IPS DF 19.7 (cell line): ENCODE measurements at regions not wholly inside any gene's neighbourhood (a gene's known extent, or its start where the extent isn't known, plus 50 kb on each side); places are given as distances from the start of the nearest gene placed in this dataset.

ENCODE experiments used
- DNase-seq: peaks from one replicate; pipeline ENCODE4 v3.0.0-alpha.2; 2013; ENCODE audit warnings: low read depth, low spot score

- DNase-seq: no peak
Measured at GRCh38 chr10:113320987-113321386, 231.9 kb upstream of the HABP2 start.

DNA sequence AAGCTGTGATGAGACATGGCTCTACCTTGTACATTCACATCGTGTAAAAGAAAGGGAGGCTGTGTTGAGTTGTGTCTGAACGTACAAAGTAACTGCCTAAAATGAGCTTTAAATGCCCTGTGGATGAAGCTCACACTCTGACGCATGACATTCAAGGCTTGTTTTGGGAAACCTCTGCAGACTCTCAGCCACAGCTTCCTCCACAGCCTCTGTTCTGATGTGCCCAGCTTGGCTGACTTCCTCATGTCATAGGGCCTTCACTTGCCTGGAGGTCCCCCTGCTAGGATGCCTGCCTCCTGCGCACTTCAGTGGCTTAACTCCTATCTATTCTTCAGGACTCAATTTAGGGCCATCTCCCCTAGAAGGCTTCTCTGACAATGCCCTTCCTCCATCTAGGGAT lies 230.0 kb upstream of the HABP2 start:
- no peak for DNase-seq

- DNase-seq: no peak
Measured at GRCh38 chr10:113323985-113324384, 228.9 kb upstream of the HABP2 start.

DNA sequence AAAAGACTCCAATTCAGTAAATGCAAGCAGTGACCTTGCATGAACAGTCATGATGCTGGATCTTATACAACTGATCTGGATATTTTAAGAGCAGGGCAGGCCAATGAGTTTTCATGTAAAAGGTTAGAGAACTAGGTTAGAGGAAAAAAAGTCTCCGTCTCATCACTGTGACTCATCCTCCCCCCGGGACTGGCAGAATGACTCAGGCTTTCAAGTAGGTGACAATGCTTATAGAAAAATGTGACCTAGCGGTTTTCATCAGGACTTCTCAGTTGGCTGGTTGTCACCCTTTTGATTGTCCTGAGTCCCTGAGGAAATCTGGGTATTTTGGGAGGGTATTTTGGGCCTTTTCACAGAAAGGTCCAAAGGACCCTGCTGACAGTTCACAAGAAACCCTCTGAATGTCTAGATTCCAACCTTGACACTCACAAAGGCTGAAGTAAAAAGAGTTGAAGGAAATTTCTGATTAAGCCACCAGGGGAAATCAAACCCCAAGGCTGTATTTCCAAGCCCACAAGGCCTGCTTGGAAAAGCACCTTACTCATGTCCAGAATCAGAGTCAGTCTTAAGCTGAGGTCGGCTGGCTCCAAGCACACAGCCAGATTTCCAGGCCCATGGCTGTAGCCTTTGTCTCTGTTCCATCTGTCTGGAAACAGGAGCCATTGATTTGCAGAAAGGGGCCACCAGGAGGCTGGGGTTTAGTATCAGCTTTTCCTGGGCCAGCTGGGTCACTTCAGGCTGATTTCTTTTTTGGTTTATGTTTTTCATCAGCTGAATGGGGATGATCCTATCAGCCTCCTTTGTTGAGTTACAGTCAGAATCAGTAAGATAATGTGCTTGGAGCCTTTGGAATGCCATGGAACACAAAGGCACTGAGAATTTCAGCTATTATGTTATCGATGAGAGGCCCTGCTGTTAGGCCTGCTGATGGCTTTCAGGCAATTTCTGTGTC lies 226.4 kb upstream of the HABP2 start:
- no peak for DNase-seq

- DNase-seq: no peak
Measured at GRCh38 chr10:113329121-113329596, 223.7 kb upstream of the HABP2 start.

- DNase-seq: no peak
Measured at GRCh38 chr10:113331961-113332360, 220.9 kb upstream of the HABP2 start.

GRCh38 chr10:113333313-113333712 lies 219.5 kb upstream of the HABP2 start:
- DNase-seq: no peak

GRCh38 chr10:113335592-113335991 lies 217.3 kb upstream of the HABP2 start:
- DNase-seq: no peak

DNA sequence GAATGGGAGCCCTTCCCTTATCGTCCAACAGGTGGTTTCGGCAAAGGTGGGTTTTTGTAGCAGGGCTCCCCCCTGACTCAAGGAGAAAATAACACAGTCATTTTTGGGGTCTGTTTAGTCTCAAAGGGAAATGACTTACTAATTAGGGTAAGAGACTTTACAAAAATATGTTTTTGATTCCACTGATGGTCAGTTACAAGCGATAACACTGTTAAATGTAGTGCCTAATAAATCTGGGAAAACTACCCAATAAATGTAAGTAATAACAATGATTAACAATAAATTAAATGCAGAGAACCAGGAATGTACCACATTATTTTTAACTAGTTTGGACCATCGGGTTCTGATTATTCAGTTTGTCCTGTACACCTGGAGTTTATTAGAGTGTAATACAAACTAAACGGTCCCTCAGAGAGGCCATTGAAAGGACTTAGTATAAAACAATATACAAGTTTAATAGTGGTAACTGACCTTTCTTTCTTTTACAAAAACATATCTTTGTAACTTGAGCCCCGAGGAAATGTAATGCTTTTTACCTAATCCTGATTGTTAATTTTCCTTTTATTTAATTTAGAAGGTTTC lies 216.2 kb upstream of the HABP2 start:
- DNase-seq: no peak

DNA sequence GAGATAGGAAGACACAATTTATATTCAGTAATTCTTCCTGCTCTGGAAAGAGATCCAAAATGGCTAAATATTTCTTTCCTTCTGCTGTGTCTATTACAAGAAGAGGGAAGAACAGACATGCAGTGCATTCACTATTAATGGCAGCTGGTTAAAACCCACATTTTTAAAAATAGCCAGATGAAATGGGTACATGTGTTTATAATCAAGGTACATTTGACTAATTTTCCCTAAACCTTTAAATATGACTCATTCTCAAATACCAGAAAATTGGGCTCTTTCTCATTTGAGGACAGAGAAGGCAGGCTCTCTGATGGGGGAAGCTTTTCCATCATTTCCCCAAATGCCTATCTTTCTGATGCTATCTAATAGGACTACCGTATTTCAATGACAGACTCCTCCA lies 215.7 kb upstream of the HABP2 start:
- no peak for DNase-seq

GRCh38 chr10:113339121-113339520 lies 213.7 kb upstream of the HABP2 start:
- DNase-seq: no peak

DNA sequence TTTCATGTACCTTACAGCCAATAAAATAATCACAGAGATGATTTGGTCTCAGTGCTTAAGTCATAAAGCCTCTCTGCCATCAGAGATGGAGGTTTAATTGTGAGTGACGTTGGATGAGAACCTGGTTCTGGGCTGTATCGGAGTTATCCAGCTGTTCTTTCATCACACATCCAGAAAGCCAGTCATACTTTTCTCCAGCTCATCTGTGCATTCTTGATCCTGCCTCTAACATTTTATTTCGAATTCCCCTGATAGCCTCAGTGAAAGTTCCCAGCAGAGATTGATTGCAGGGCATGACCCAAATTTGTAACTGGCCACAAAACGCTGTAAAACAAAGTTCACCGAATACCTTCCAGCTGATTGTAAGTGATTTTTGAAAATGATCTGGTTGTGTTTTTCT lies 212.6 kb upstream of the HABP2 start:
- DNase-seq: no peak

GRCh38 chr10:113341138-113341537 lies 211.7 kb upstream of the HABP2 start:
- DNase-seq: no peak

- no peak for DNase-seq
Measured at GRCh38 chr10:113345826-113346624, 206.8 kb upstream of the HABP2 start.

DNA sequence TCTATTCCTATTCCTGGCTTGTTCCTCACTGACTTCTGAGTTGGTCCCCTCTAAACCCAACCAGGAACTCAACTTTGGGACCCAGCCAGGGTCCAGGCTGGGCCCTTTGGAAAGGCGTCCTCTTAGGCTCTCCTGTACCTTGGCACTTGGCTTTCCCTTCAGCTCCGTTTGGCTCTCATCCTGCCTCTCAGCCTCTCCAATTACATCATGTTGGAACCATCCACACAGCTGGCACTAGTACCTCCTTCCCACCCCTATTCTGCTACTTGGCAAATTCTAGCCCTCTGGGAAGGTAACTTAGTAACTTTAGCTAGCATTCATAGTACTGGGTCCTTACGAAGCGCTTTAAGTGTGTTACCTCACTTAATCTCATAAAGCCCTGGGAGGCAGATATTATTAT lies 205.3 kb upstream of the HABP2 start:
- DNase-seq: no peak

GRCh38 chr10:113348694-113349093 lies 204.2 kb upstream of the HABP2 start:
- DNase-seq: no peak

DNA sequence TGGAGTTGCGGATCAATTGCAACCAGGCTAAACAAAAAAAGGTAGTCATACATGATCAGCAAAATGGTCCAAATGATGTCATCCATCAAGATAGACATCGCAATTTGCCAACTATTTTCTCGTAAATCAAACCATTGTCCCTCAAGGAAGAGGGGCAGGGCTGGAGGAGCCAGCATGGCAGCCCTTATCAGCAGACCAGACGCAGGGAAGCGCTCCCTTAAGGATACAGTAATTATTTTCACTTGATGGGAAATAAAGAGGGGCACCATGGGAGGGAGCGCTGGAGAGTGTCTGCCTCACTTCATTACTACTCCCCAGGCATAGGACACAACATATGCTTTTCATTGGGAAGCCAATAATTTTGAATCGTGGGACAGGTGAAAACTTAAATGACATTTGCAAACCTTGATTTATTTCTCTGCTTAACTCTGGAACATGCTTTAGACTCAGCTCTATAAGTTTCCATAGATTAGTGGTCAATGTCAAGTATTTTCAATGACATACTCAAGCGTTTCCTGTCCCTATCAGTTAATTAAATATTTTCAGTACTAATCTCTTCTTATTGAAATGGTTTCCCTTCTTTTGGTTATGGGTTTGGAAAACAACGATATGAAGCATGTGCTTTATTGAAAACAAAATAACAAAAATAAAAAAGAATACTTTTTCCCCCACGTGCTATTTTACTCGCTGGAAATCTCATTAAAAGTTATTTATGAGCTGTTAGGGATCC lies 202.4 kb upstream of the HABP2 start:
- DNase-seq: no peak

DNA sequence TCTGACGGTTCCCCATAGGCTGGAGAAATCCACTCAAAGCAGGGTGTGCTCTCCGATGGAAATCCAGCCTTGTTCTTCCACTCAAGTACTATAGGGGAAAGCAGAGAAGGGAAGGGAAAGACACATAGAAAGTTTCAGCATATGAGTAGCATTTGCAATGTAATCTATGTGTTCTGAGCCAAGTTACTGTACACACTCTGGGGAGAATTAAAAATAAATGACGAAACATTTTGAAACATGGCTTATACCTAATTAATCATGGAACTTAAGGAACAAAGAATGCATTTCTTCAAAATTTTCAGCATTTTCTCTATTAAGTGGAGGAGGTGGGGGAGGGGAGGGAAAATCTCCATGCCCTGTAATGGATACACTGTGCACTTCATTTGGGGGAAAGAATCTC lies 198.1 kb upstream of the HABP2 start:
- DNase-seq: no peak

GRCh38 chr10:113356794-113357680 lies 195.8 kb upstream of the HABP2 start:
- no peak for DNase-seq

DNA sequence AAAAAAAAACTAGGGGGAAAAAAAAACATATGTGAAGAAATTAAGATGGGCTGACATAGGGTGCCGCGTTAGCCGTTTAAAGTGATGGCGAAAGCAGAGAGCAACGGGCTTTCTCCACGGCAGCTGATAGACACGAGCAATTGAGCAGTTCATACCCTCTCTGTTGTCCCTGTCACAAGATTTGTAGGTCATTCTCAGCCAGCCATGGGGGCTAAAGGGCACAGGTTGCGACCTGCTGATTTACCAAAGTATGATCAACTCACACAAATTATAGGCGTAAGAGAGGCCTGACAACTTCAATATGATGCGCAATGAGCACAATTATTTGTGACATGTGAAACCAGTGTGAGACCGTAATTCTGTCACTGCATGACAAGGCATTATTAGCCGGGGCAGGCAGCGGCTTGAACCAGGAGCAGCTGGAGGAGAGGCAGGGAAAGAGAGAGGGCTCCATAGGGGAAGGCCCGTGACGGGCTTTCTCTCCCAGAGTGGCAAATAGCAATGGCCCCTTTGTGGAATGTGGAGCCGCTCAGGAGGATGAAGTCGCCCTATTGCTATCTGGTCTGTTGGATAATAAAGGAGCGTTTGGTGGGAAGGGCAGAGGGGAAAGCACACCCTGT lies 195.1 kb upstream of the HABP2 start:
- DNase-seq: no peak
